Erythroblast (primary cell): ENCODE measurements at regions not wholly inside any gene's neighbourhood (a gene's known extent, or its start where the extent isn't known, plus 50 kb on each side); places are given as distances from the start of the nearest gene placed in this dataset.

Experiments
- GATA1 ChIP-seq: IDR thresholded peaks from 2 replicates; pipeline ENCODE4 v1.6.1; 2011; ENCODE audit warnings: low read depth, mild to moderate bottlenecking, control low read depth, low read length, moderate library complexity
- POLR2A ChIP-seq: IDR thresholded peaks from 2 replicates; pipeline ENCODE4 v1.6.1; 2011; ENCODE audit warnings: mild to moderate bottlenecking, low read length

- no peak for TF ChIP-seq POLR2A
- TF ChIP-seq GATA1: no peak
Observed at GRCh38 chr10:124171561-124171960, 78.2 kb upstream of the CHST15 start.
